ENCODE measurements at regions not wholly inside any gene's neighbourhood (a gene's known extent, or its start where the extent isn't known, plus 50 kb on each side); places are given as distances from the start of the nearest gene placed in this dataset.

DNA sequence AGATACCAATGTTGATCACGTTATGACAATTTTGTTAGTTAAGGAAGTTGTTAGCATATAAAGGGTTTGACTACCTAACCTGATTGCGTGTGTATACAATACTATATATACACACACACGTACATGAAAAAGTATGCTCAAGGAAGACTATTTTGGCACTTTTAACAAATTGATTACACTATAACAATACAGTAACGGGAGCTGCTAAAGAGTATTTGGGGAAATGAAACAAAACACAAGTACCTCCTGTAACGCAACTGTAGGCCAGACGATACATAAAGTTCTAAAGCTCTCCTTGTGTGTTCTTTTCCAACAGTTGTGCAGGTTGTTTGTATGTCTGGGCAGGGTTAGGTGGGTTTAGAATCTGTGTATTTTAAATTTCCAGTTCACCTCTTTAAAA is 98.7 kb downstream of the PLEKHG1 start:
- TF ChIP-seq, protein P1, sequence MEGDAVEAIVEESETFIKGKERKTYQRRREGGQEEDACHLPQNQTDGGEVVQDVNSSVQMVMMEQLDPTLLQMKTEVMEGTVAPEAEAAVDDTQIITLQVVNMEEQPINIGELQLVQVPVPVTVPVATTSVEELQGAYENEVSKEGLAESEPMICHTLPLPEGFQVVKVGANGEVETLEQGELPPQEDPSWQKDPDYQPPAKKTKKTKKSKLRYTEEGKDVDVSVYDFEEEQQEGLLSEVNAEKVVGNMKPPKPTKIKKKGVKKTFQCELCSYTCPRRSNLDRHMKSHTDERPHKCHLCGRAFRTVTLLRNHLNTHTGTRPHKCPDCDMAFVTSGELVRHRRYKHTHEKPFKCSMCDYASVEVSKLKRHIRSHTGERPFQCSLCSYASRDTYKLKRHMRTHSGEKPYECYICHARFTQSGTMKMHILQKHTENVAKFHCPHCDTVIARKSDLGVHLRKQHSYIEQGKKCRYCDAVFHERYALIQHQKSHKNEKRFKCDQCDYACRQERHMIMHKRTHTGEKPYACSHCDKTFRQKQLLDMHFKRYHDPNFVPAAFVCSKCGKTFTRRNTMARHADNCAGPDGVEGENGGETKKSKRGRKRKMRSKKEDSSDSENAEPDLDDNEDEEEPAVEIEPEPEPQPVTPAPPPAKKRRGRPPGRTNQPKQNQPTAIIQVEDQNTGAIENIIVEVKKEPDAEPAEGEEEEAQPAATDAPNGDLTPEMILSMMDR (IDR thresholded peaks at IDR 0.05) = no peak
- no peak for TF ChIP-seq POLR2A (IDR thresholded peaks at IDR 0.05)
